ENCODE measurements at regions not wholly inside any gene's neighbourhood (a gene's known extent, or its start where the extent isn't known, plus 50 kb on each side); places are given as distances from the start of the nearest gene placed in this dataset.

DNA sequence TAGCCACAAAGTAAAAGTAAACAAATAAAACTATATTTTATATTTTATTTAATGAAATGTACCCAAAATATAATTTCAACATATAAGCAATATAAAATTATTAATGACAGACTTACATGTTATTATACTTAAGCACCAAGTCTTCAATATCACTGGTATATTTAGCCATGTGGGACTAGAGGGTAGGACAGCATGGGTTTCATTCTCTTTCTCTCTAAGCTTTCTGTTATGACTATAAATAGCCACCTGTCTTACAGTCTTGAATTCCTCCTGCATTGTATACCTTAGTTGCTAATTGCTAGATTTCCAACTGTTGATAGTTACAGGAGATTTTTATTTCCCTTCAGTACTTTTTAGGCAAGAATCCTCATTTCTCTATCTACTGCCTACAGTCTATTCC lies 63.1 kb upstream of the LIN7A start:
- ChIA-PET CTCF (no interaction called here), POLR2A (no interaction called here)
- no peaks in the 10 kb centered on the region for H3K27me3 ChIP-seq (replicated peaks in 2 of 5; ENCODE audit: control insufficient read depth in 4 of 5, insufficient read depth in 5 of 5, low read length in 4 of 5)
- no peaks in the 10 kb centered on the region for H3K9me3 ChIP-seq (ENCODE audit: control extremely low read depth in 1 of 5, control insufficient read depth in 4 of 5, insufficient read depth in 2 of 5, low read depth in 1 of 5, low read length in 4 of 5)
- H3K4me3 ChIP-seq (ENCODE audit: control insufficient read depth in 1 of 7, extremely low read depth in 1 of 7, insufficient read depth in 4 of 7, low read depth in 2 of 7, low read length in 6 of 7): no peak overlapping the region
- H3K4me1 ChIP-seq (ENCODE audit: control extremely low read depth in 1 of 4, control insufficient read depth in 4 of 4, insufficient read depth in 4 of 4, low read length in 3 of 4): no peaks in the 10 kb centered on the region
- no peaks in the 10 kb centered on the region for H3K36me3 ChIP-seq (ENCODE audit: control insufficient read depth in 4 of 4, insufficient read depth in 4 of 4, low read length in 3 of 4)
- no peak for DNase-seq
- no peak overlapping the region for H3K27ac ChIP-seq (ENCODE audit: insufficient read depth in 1 of 2, low read depth in 1 of 2, low read length in 2 of 2, poor library complexity in 1 of 2, severe bottlenecking in 2 of 2)

DNA sequence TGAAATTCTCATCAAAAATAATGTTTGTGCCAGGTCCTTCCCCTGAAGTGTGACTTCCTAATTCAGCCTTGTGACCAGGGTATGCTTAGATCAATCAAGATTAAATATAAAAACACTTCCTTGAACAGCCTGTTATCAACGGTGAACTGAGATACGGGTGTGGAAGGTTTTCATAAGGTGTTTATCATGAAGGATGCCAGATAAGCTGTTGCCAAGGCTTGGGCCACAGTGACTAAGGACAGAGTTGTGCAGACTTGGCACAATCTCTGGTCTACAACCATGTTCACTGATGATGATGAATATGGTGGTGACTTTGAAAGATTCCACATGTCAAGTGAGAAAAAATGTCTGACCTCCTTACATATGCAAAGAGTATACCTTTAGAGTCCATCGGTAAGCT lies 51.3 kb upstream of the LIN7A start:
- WGBS (ENCODE audit: insufficient coverage): 13% methylated on average over 3 of the region's 3 CpGs
- CTCF ChIA-PET: no interaction called here
- no peak overlapping the region for H3K4me3 ChIP-seq (ENCODE audit: control insufficient read depth in 1 of 7, extremely low read depth in 1 of 7, insufficient read depth in 4 of 7, low read depth in 2 of 7, low read length in 6 of 7)

More for the DNA sequence above, 51.3 kb upstream of the LIN7A start:
- Histone ChIP-seq H3K36me3 (ENCODE audit: control insufficient read depth in 4 of 4, insufficient read depth in 4 of 4, low read length in 3 of 4) (no peaks in the 10 kb centered on the region), H3K27me3 (replicated peaks in 2 of 5; ENCODE audit: control insufficient read depth in 4 of 5, insufficient read depth in 5 of 5, low read length in 4 of 5) (no peaks in the 10 kb centered on the region), H3K9me3 (ENCODE audit: control extremely low read depth in 1 of 5, control insufficient read depth in 4 of 5, insufficient read depth in 2 of 5, low read depth in 1 of 5, low read length in 4 of 5) (no peaks in the 10 kb centered on the region), H3K4me1 (ENCODE audit: control extremely low read depth in 1 of 4, control insufficient read depth in 4 of 4, insufficient read depth in 4 of 4, low read length in 3 of 4) (peaks cover 0 to 2% (median 0%) of the 10 kb centered on the region in 4 experiments), H3K27ac (ENCODE audit: insufficient read depth in 1 of 2, low read depth in 1 of 2, low read length in 2 of 2, poor library complexity in 1 of 2, severe bottlenecking in 2 of 2) (no peak overlapping the region)
- POLR2A ChIA-PET: no interaction called here
- DNase-seq: peak; percentile 26 to 54 (median 39)

Measured in common myeloid progenitor, CD34-positive (primary cell).